HG02763 (cell line): ENCODE measurements at regions not wholly inside any gene's neighbourhood (a gene's known extent, or its start where the extent isn't known, plus 50 kb on each side); places are given as distances from the start of the nearest gene placed in this dataset.
"Not testable (repeated sequence)": the region's sequence is repeated elsewhere in the genome, so short reads cannot be mapped to it uniquely, and the experiment has no call there.

Source experiments
- ATAC-seq: cut with Tn5 transposase; IDR thresholded peaks from one replicate; pipeline ENCODE4 v1.9.1; 2021; ENCODE audit warnings: mild to moderate bottlenecking, moderate library complexity; ENCODE audit not compliant: unreplicated experiment

DNA sequence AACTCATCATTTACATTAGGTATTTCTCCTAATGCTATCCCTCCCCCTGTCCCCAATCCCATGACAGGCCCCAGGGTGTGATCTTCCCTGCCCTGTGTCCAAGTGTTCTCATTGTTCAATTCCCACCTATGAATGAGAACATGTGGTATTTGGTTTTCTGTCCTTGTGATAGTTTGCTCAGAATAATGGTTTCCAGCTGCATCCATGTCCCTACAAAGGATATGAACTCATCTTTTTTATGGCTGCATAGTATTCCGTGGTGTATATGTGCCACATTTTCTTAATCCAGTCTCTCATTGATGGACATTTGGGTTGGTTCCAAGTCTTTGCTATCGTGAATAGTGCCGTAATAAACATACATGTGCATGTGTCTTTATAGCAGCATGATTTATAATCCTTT, 113.0 kb upstream of the CHD6 start:
- ATAC-seq, result not testable (repeated sequence)

DNA sequence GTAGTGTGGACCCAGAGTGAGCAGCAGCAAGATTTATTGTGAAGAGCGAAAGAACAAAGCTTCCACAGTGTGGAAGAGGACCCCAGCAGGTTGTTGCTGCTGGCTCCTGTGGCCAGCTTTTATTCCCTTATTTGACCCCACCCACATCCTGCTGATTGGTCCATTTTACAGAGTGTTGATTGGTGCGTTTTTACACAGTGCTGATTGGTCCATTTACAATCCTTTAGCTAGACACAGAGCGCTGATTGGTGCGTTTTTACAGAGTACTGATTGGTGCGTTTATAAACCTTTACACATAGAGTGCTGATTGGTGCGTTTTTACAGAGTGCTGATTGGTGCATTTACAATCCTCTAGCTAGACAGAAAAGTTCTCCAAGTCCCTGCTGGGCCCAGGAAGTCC, 109.5 kb upstream of the CHD6 start:
- not testable (repeated sequence) for ATAC-seq

DNA sequence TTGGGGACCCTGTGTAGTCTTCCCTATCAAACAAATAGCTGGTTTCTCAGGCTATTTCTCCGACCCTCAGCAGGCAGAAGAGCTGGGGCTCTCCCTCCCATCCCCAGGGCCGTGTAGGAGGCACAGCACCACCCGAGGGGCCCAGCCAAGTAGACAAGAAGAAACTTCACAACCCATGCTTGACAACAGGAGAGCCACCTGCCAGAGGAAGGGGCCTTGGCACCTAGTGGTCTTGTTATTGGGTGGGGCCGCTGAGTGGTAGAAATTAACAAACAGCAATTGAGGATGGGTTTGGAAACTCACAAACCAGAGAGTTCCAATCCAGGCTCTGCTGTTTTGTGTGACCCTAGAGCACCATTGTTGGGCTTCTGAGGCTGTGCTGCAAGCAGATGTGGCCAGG, 108.5 kb upstream of the CHD6 start:
- no peak for ATAC-seq

DNA sequence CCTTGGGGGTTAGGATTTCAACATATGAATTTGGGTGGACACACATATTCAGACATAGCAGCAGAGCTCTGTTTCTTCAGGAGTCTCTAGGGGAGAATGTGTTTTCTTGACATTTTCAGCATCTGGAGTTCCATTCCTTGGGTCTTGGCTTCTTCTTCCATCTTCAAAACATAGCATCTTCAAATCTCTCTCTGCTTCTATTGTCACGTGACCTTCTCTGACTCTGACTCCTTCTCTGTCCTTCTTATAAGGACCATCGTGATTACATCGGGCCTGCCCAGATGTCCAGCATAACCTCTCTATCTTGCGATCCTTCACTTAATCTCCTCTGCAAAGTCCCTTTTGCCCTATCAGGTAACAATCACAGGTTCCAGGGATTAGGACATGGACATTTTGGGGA, 101.0 kb upstream of the CHD6 start:
- no peak for ATAC-seq

DNA sequence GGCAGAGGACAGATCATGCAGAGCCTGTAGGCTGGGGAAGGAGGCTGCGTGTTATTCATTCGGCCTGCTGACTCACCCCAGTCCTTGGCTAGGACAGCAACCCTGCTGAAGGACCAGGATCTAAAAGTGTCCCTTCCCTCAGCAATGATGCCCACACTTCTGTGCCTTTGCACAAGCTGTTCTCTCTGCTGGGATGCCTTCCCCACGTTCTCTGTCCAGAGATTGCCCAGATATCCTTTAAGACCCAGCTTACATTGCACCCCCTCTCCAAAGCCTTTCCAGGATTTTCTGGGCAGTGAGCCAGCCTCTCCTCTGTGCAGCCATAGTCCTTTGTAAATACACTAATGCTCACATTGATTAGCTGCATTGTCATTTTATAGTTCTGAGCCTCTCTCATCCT, 99.3 kb upstream of the CHD6 start:
- ATAC-seq, result no peak

DNA sequence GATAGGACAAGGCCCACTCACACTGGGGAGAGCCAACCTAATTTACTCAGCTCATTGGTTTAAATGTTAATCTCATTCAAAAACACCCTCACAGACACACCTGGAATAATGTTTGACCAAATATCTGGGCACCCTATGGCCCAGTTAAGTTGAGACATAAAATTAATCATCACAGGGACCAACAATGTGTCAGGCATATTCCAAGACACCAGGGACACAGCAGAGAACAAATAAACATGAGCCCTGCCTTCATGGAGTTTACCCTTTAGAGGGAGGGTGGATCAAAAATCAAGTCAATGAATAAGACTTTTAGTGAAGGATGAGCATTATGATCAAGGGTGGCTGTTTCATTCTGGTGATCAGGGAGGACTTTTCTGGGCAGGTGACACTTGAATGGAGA, 98.7 kb upstream of the CHD6 start:
- no peak for ATAC-seq

DNA sequence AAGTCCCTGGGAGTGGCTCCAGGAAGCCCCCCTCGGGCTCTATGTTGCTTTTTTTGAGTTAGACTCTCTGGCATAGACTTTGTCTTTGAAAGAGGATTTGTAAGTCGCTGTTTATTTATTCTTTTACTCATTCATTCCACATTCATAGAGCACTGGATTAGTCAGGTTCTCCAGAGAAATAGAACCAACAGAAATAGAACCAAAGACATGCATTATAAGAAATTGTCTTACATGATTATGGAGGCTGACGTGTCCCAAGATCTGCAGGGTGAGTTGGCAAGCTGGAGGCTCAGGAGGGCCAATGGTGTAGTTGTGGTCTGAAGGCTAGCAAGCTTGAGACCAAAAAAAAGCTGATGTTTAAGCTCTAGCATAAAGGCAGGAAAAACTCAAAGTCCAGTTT, 98.3 kb upstream of the CHD6 start:
- ATAC-seq, result no peak

DNA sequence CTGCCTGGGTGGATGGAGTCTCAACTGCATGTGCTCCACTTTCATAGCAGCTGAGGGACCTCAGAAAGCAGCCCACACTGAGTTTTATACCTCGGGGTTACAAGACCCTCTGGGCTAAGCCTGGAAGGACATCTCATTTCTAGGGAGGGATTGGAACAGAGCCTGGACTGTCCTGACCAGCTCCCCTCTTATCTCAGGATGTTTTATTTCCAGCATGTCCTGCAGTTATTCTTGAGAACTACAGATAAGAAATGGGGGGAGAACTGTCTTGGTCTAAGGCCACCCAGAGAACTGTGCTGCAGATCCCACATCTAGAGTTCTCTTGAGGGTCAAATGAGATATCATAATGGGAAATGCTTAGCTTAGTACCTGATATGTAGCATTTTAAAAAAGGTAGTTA, 97.3 kb upstream of the CHD6 start:
- no peak for ATAC-seq

DNA sequence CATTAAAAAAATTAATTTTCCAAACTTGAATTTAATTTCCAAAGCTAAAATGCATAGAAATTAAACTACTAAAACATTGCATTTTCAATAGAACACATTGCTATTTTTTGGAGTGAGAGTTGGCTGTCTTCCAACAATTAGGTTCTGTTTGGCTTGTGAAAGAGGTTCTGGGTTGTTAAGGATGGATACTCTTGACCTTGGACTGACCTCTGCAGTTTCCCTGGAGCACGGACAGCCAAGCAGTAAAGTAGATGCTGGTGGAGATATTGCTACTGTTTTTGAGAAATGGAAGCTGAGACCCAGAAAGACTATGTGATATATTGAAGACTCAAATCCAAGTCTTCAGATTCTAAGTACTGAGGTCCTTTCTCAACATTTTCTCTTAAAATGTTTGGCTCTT, 95.9 kb upstream of the CHD6 start:
- no peak for ATAC-seq

DNA sequence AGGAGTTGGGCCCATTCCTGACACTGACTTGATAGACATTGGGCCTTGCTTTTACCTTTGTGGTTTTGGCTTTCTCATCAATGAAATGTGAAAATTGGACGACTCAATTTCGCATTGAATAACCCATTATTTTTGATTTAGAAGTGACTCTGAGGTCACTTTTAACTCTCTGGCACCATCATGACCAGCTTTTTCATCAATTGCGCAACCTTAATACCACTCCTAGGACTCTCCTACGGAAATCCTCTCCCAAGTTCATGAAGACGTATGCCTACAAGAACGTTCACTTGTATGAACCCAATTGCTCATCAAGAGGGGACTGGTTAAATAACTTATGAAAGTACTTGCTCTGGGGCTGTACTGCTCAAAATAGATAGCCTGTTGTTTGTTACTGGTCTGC, 86.7 kb upstream of the CHD6 start:
- no peak for ATAC-seq

DNA sequence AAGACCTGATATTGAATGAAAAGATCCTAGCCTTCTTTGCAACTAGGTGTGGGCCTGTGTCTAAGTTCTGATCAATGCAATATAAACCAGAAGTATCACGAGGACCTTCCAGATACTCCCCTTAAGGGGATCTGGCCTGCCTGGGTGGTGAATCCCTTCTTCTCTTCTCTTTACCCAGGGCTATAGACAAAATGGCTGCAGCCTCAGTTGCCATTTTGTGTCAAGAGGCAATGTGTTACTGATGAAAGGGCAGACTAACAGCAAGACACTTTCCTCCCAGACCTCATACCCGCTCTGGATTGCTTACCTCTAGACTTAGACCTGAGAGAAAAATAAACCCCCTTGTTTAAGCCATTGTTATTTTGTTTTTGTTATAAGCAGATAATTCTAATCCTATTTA, 84.5 kb upstream of the CHD6 start:
- no peak for ATAC-seq

DNA sequence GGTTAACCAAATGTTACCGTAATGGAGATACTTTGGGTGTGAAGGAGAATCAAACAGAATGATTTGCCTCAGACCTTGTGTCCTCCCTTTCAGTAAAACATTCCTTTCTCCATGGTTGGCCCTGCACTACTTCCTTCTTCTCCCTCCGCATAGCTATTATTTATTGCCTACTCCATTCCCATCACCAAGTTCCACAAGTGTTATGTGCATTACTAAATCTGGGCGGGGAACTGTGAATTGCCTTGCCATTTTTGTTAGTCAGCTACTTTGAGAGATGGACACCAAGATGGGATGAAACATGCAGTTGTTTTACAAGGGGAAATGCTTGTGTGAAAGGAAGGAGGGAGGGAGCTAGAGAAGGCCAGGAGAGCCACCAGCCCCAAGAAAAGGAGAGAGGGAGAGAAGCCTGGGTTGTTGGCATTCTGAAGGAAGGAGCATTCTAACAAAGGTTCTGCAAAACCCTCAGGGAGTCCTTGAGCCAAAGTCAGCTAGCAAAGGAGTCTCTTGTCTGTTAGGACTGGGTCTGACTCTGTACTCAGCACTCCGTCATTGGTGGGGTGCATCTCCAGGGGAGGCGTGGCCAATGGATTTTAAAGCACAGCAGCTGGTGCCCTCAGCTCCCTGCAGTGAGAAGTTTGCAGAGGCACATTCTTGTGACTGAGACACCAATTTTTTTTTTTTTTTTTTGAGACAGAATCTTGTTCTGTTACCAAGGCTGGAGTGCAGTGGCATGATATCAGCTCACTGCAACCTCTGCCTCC, 83.6 kb upstream of the CHD6 start:
- ATAC-seq, result no peak

DNA sequence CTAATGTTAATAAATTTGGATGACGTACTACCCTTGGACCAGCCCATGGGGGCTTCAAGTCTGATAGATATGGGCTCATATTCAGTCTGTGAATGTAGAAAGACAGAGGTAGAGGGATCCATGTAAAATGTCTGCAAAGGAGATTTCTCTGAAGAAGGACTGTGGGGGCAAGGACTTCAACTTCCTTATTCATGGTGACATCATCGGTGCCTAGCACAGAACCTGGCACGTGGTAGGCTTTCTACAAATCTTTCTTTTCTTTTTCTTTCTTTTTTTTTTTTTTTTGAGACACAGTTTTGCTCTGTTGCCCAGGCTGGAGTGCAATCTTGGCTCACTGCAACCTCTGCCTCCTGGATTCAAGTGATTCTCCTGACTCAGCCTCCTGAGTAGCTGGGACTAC, 81.5 kb upstream of the CHD6 start:
- not testable (repeated sequence) for ATAC-seq

DNA sequence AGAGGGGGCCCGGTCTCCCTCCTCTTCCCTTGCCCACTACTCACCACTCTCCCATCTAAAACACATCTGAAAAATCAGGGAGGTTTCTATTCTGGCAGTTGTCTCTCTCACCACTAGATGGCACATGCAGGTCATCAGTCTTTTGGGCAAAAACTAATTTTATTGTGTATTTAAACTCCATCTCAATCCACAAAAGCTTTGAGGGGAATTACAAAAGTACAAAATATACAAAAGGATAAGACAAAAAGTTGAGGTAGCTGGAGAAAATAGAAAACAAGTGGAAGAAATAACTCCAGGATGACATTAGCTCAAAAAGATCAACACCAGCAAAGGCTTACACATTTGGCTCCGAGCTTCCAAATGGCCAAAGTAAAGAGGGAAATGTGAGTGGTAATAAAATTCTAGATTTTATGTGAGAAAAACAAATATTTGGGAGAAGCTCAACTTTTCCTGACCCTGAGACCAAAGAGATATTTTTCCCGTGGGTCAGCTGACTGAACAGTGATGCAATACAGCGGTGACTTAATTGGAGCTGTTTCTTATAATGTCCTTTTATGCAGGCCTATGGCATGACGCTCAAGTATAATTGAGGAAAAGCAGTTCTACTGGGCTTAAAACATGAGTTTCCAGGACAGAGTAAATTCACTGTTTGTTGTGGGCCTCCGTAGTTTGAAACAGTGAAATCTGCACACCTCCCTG, 79.8 kb upstream of the CHD6 start:
- no peak for ATAC-seq

DNA sequence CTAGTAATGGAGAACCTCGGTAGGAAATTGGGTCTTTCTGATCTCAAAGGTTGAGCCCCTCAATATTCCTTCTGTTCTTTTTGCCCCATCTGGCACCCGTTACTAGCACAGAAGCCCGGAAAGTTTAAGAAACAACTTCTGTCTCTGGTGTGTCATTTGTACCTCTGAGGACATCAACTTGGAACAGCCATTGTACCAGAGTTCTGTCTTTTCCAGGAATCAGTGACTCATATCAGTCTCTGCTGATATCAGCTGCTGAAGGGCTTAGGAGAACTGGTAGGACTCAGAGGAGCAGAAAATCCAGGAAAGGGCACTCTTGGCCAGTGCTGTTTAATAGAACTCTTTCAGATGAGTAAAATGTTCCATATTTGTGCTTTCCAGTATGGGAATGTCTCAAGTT, 78.3 kb upstream of the CHD6 start:
- no peak for ATAC-seq

DNA sequence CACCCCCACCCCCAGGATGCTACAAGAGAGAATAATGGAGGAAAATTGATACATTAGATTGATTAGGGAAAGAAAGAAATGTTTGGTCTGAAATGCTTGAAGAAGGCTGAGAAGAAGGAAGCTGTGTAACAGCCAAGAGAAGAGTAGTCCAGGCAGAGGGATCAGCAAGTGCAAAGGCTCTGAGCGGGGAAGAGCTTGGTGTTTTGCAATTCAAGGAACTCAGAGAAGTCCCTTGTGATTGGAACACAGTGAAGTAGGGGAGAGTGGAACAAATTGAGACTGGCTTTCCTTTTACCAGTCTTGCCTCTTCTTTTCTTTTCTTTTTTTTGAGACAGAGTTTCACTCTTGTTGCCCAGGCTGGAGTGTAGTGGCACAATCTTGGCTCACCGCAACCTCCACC, 76.6 kb upstream of the CHD6 start:
- ATAC-seq, result no peak

DNA sequence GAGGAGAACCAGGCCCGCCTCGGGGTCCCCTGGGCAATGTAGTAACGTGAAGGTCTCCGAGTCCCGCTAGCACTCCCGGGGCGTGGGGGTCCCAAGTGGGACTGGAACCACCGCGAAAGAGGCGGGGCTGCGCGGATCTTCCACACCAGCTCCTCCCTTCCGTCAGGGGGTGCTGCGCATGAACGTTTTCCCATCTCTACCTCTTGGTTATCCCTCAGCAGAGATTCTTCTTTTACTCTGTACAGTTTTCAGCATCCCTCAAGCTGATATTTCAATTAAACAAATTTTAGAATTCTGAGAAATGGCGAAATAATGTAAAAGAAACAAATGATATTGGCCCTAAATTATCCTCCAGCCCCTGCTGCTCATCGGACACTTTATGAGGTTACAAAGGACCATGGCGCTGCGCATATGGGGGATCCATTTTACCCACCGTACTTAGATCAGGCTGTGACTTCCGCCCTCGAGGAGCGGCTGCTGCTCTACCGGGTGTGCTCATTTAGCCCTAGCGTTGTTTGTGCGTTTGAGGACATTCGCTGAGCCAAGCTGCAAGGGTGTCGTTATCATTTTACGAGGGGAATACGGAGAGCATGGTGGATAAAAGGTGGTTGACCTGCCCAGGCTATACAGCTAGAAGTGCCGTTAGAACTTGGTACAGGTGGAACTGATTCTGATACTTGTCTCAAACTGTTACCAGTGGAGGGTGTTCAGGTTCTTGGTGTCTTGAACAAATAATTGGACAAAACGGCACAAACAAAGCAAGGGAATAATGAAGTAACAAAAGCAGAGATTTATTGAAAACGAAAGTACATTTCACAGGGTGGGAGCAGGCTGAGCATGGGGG, 75.2 kb upstream of the CHD6 start:
- ATAC-seq, result peak; percentile 73

DNA sequence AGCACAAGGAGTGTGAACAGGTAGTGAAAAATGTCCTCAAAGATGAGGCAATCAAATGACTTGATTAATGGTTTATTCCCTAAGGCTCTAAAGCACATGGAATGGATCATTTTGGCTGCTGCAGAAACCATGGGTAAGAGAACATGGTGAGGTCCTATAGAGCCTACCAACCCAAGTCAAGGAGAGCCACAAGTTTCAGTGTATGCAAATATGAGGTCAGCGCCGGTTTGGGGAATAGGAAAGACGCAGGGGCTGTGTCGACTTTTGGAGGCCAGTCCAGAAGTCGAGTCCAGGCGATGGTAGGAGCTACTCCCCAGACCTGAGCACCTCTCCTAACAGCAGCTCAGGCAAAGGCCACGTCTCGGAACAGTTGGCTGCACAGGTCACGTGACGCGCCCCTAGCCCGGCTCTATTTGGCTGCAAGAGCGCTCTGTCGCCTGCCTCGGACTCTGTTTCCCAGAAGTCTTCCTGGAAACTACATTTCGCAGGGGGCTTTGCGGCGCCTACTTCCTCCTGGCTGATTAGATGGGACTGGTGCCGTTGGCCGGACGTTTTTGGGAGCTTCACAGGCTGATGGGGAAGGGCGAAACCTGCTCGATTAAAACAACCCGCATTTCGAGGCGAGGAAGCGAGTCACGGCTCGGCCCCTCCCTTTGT, 74.4 kb upstream of the CHD6 start:
- peak; percentile 52 for ATAC-seq

DNA sequence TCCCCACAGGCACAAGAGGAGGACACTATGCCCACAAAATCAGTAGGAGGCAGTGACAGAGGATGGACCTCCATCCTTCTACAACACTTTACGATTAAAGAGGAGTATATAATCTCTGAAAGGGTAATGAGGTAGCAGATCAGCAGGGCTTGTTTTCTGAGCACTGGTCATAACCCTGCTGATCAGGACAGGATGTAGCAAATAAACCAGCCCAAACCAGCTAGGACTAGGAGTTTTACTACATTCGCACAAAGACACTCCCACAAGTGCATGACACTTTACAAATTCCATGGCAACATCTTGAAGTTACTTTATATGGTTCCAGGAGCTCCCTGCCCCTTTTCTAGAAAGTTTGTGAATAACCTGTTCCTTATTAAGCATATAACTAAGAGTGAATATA, 73.3 kb upstream of the CHD6 start:
- ATAC-seq, result no peak

DNA sequence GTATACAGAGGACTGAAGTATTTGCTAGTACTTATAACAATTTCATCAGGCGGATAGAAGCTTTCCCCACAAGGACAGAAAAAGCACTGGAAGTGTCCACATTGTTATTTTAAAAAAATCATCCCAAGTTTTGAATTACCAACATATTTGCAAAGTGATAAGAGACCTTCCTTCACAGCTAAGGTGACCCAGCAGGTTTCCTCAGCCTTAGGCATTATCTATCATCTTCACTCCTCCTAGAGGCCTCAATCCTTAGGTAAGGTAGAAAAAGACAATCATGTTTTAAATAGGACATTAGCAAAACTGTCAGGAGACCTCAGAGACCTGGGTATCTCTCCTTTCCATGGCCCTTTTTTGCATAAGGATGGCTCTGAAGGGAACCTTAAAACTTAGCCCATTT, 72.5 kb upstream of the CHD6 start:
- ATAC-seq, result no peak

DNA sequence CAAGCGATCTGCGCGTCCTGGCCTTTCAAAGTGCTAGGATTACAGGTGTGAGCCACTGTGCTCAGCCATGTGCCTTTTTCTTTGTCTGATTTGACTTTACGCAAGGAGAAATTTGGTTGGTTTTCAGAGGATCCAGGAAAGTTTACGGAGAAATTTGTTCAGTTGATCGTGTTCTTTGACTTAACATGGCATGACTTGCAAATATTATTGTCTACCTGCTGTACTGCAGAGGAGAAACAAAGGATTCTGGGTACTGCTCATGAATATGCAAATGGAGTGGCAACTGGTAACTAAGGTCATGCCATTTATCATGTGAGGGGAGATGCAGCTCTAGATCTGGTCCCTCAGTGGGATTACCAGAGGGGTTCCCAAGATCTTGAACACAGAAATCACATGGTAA, 68.8 kb upstream of the CHD6 start:
- no peak for ATAC-seq
